HG03442 (cell line): ENCODE measurements at regions not wholly inside any gene's neighbourhood (a gene's known extent, or its start where the extent isn't known, plus 50 kb on each side); places are given as distances from the start of the nearest gene placed in this dataset.
"Not testable (repeated sequence)": the region's sequence is repeated elsewhere in the genome, so short reads cannot be mapped to it uniquely, and the experiment has no call there.

Experiments used
- ATAC-seq: cut with Tn5 transposase; IDR thresholded peaks from one replicate; pipeline ENCODE4 v1.9.1; 2021; ENCODE audit warnings: mild to moderate bottlenecking, moderate library complexity; ENCODE audit not compliant: unreplicated experiment

GRCh38 chr1:213452501-213452900 lies 401.5 kb downstream of the RPS6KC1 start:
- no peak for ATAC-seq

- ATAC-seq: no peak
These were observed 406.1 kb downstream of the RPS6KC1 start for GRCh38 chr1:213457186-213457585.

GRCh38 chr1:213457733-213458132 lies 406.7 kb downstream of the RPS6KC1 start:
- no peak for ATAC-seq

- not testable (repeated sequence) for ATAC-seq
These were observed 411.3 kb downstream of the RPS6KC1 start for GRCh38 chr1:213462374-213462773.

- peak; percentile 55 for ATAC-seq
These were observed 413.9 kb downstream of the RPS6KC1 start for GRCh38 chr1:213464786-213465460.

- no peak for ATAC-seq
These were observed 415.5 kb downstream of the RPS6KC1 start for GRCh38 chr1:213466541-213466940.

- no peak for ATAC-seq
These were observed 423.0 kb downstream of the RPS6KC1 start for GRCh38 chr1:213474054-213474453.

- ATAC-seq: no peak
These were observed 430.4 kb downstream of the RPS6KC1 start for GRCh38 chr1:213481395-213481794.

GRCh38 chr1:213484333-213484732 lies 433.3 kb downstream of the RPS6KC1 start:
- ATAC-seq: no peak

- ATAC-seq: no peak
These were observed 433.7 kb downstream of the RPS6KC1 start for GRCh38 chr1:213484758-213485157.

- ATAC-seq: no peak
These were observed 435.4 kb downstream of the RPS6KC1 start for GRCh38 chr1:213486488-213486887.

- ATAC-seq: no peak
These were observed 440.4 kb downstream of the RPS6KC1 start for GRCh38 chr1:213491468-213491867.

GRCh38 chr1:213492161-213493041 lies 441.4 kb downstream of the RPS6KC1 start:
- ATAC-seq: no peak

- no peak for ATAC-seq
These were observed 448.4 kb downstream of the RPS6KC1 start for GRCh38 chr1:213499444-213499843.

- no peak for ATAC-seq
These were observed 456.6 kb downstream of the RPS6KC1 start for GRCh38 chr1:213507472-213508223.

- ATAC-seq: no peak
These were observed 460.1 kb downstream of the RPS6KC1 start for GRCh38 chr1:213511173-213511572.

GRCh38 chr1:213512316-213512715 lies 461.3 kb downstream of the RPS6KC1 start:
- ATAC-seq: no peak

- no peak for ATAC-seq
These were observed 462.0 kb downstream of the RPS6KC1 start for GRCh38 chr1:213513006-213513405.

- not testable (repeated sequence) for ATAC-seq
These were observed 463.6 kb downstream of the RPS6KC1 start for GRCh38 chr1:213514408-213515179.

- ATAC-seq: no peak
These were observed 468.1 kb downstream of the RPS6KC1 start for GRCh38 chr1:213519098-213519497.

GRCh38 chr1:213521206-213521605 lies 466.6 kb upstream of the PROX1 start:
- no peak for ATAC-seq
